ENCODE measurements at regions not wholly inside any gene's neighbourhood (a gene's known extent, or its start where the extent isn't known, plus 50 kb on each side); places are given as distances from the start of the nearest gene placed in this dataset.

DNA sequence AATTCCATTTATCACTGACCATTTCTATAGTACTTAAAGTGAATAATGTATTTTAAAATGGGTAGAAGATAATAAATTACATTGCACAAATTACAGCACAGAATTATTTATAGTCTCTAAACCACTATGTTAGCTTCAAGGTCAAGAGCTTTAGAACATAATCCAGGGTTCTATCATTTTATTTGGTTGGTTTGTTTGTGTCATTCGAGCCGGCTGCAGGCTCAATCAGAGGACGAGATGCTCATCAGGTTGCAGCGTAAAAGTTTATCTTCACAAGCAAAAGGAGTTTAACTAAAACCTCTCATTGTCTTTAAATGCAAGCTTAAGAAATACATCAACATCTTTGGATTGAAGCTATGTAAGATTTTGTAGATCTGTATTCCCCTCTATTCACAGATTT lies 523.8 kb downstream of the EFNA5 start:
- Histone ChIP-seq H3K36me3 (no peaks in the 10 kb centered on the region), H3K4me3 (no peak overlapping the region), H3K27me3 (no peaks in the 10 kb centered on the region), H3K9me3 (replicated peaks) (no peaks in the 10 kb centered on the region), H3K27ac (no peak overlapping the region), H3K4me1 (no peaks in the 10 kb centered on the region)
- no peak for DNase-seq

DNA sequence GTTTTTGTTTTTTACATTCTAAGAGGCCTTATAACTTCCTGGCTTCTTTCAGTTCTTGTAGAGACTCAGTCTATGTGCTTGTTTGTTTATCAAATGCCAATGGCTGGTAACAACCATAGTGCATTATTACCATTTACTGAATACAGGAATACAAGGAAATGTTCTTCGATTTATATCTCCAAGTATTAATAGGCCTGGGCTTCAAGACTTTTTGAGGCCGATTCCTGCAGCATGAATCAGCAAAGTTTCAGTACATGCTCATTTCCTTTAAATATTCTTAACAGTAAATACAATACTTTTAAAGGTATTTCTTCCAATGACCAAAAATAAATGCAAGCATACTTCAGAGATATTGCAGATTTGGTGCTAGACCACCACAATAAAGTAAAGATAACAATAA lies 535.3 kb downstream of the EFNA5 start:
- no peak overlapping the region for H3K27ac ChIP-seq

GRCh38 chr5:107134931-107135330 lies 535.8 kb downstream of the EFNA5 start:
- peaks cover 6% of the 10 kb centered on the region; the same call in 1 of the 2 replicates for H3K9me3 ChIP-seq (replicated peaks)
- no peaks in the 10 kb centered on the region for H3K36me3 ChIP-seq
- H3K27me3 ChIP-seq: no peaks in the 10 kb centered on the region
- no peak overlapping the region for H3K27ac ChIP-seq
- no peak for DNase-seq
- no peaks in the 10 kb centered on the region for H3K4me1 ChIP-seq
- H3K4me3 ChIP-seq: no peak overlapping the region

More for the DNA sequence above, 535.3 kb downstream of the EFNA5 start:
- Histone ChIP-seq H3K4me3 (no peak overlapping the region), H3K4me1 (no peaks in the 10 kb centered on the region), H3K9me3 (replicated peaks) (peaks cover 6% of the 10 kb centered on the region; the same call in 1 of the 2 replicates), H3K27me3 (no peaks in the 10 kb centered on the region), H3K36me3 (no peaks in the 10 kb centered on the region)
- no peak for DNase-seq

DNA sequence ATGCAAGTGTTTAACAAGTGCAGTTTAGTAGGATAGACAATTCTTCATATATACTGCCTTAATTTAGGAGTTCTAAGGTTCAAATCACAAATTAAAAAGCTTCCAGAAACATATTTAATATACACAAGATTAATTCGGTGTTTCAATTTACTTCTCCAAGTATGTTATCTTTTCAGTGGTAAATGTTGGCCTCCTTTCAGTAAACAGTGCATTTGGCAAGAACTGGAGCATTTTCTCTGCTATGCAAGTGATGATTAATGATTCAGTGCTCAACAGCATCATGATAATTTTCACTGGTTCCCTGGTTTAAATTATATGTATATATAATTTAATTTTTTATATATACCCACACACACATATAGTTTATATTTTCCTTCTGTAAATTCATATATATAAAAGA lies 541.7 kb downstream of the EFNA5 start:
- no peak for DNase-seq
- H3K9me3 ChIP-seq (replicated peaks): peaks cover 6% of the 10 kb centered on the region; the same call in 1 of the 2 replicates
- H3K4me1 ChIP-seq: peaks cover 9% of the 10 kb centered on the region
- H3K36me3 ChIP-seq: no peaks in the 10 kb centered on the region
- no peak overlapping the region for H3K27ac ChIP-seq
- no peaks in the 10 kb centered on the region for H3K27me3 ChIP-seq
- no peak overlapping the region for H3K4me3 ChIP-seq

GRCh38 chr5:107127878-107128277 lies 542.9 kb downstream of the EFNA5 start:
- Histone ChIP-seq H3K4me3 (no peak overlapping the region), H3K27me3 (no peaks in the 10 kb centered on the region), H3K36me3 (no peaks in the 10 kb centered on the region), H3K27ac (no peak overlapping the region), H3K4me1 (peaks cover 11% of the 10 kb centered on the region), H3K9me3 (replicated peaks) (peaks cover 4% of the 10 kb centered on the region; the same call in 1 of the 2 replicates)
- no peak for DNase-seq

- Histone ChIP-seq H3K4me1 (peaks cover 11% of the 10 kb centered on the region), H3K9me3 (replicated peaks) (no peaks in the 10 kb centered on the region), H3K4me3 (no peak overlapping the region), H3K27me3 (no peaks in the 10 kb centered on the region), H3K27ac (no peak overlapping the region), H3K36me3 (no peaks in the 10 kb centered on the region)
- DNase-seq: no peak
Measured at GRCh38 chr5:107126341-107126740, 544.4 kb downstream of the EFNA5 start.

- DNase-seq: peak in 1 of 2 experiments; percentile 56
- H3K27ac ChIP-seq: peak overlapping the region; percentile 27
- H3K27me3 ChIP-seq: no peaks in the 10 kb centered on the region
- no peak overlapping the region for H3K4me3 ChIP-seq
- H3K4me1 ChIP-seq: peaks cover 11% of the 10 kb centered on the region
- H3K36me3 ChIP-seq: no peaks in the 10 kb centered on the region
- H3K9me3 ChIP-seq (replicated peaks): no peaks in the 10 kb centered on the region
Measured at GRCh38 chr5:107124376-107124775, 546.4 kb downstream of the EFNA5 start.

DNA sequence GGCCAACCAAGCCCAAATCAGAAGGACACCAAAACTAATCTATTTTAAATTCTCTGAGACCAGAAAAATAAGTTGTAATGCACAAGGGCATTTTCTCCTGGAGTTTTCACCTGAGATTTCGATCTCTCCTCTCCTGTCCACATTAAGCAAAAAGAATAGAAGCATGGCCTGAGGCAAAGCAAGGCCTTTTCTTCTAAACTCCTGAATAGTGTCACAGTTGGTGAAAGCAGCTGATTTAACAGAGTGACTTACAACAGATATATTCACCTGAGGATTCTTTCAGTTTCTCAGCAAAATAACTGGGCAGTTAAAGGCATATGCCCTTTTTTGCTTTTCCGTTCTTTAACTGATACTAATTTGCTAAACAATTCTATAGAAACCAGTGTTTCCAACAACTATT lies 547.7 kb downstream of the EFNA5 start:
- Histone ChIP-seq H3K27me3 (no peaks in the 10 kb centered on the region), H3K36me3 (no peaks in the 10 kb centered on the region), H3K4me3 (no peak overlapping the region), H3K4me1 (peaks cover 11% of the 10 kb centered on the region), H3K27ac (no peak overlapping the region), H3K9me3 (replicated peaks) (no peaks in the 10 kb centered on the region)
- no peak for DNase-seq

GRCh38 chr5:107121793-107122519 lies 548.8 kb downstream of the EFNA5 start:
- peaks cover 11% of the 10 kb centered on the region for H3K4me1 ChIP-seq
- no peaks in the 10 kb centered on the region for H3K36me3 ChIP-seq
- no peak for DNase-seq
- no peaks in the 10 kb centered on the region for H3K9me3 ChIP-seq (replicated peaks)
- H3K27me3 ChIP-seq: no peaks in the 10 kb centered on the region
- H3K4me3 ChIP-seq: no peak overlapping the region
- no peak overlapping the region for H3K27ac ChIP-seq

DNA sequence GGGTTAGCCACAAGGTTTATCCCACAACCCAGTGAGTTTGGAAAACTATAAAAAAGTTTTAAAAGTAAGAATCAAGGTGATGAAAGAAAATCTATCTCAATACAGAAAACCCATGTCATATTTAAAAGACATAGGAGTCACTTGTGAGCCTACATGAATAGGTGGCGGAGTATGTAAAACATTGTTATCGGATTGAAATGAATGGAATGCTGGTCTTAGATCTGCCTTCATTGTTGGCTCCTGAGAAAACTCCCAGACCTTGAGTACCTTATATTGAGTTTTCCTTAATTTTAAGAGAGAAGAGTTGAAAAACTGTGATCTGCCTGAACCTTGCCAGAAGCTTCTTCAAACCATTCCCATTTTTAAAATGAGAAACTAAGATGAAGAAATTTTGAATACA lies 551.1 kb downstream of the EFNA5 start:
- no peak overlapping the region for H3K27ac ChIP-seq
- H3K9me3 ChIP-seq (replicated peaks): no peaks in the 10 kb centered on the region
- H3K4me1 ChIP-seq: peaks cover 6% of the 10 kb centered on the region
- H3K36me3 ChIP-seq: no peaks in the 10 kb centered on the region
- H3K4me3 ChIP-seq: no peak overlapping the region
- H3K27me3 ChIP-seq: no peaks in the 10 kb centered on the region
- DNase-seq: no peak

DNA sequence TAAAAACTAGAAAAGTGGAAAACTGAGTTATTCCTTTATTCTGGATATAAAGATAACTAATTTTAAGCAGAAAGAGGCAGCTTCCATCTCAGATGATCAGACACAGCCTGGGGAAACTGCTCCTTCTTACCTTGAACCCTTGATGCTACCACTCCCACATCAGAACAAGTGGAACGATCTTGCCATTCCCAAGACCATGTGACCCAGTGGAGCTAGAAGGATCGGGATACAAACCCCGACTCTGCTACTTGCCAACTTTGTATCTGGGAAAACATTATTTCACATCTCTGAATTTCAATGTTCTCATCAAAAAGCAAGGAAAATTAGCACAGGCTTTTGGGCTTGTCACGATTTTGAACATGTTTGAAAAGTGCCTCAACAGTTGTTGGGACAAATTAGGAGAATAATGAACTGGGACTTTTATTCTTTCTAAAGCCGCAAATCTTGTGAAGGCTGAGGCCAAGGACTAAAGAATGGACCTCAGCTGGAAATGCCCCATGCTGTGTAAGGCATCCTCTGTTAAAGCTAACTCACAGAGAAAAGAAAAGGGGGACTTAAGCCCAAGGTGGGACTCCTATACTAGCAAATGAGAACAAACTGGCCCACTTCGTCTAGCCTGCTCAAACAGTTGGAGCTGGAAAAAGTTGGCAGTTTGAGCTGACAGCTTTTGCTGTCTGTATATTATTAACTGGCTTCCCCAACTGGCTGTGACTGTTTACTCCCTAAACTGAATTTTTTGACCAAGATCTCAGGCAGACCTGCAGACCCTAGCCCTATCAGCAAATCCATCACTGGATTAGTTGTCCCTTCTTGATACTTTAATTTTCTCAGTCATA lies 552.3 kb downstream of the EFNA5 start:
- no peak for DNase-seq
- Histone ChIP-seq H3K4me1 (no peaks in the 10 kb centered on the region), H3K36me3 (no peaks in the 10 kb centered on the region), H3K4me3 (no peak overlapping the region), H3K27ac (no peak overlapping the region), H3K27me3 (no peaks in the 10 kb centered on the region), H3K9me3 (replicated peaks) (no peaks in the 10 kb centered on the region)

GRCh38 chr5:107112216-107112615 lies 558.5 kb downstream of the EFNA5 start:
- no peaks in the 10 kb centered on the region for H3K4me1 ChIP-seq
- no peaks in the 10 kb centered on the region for H3K27me3 ChIP-seq

DNA sequence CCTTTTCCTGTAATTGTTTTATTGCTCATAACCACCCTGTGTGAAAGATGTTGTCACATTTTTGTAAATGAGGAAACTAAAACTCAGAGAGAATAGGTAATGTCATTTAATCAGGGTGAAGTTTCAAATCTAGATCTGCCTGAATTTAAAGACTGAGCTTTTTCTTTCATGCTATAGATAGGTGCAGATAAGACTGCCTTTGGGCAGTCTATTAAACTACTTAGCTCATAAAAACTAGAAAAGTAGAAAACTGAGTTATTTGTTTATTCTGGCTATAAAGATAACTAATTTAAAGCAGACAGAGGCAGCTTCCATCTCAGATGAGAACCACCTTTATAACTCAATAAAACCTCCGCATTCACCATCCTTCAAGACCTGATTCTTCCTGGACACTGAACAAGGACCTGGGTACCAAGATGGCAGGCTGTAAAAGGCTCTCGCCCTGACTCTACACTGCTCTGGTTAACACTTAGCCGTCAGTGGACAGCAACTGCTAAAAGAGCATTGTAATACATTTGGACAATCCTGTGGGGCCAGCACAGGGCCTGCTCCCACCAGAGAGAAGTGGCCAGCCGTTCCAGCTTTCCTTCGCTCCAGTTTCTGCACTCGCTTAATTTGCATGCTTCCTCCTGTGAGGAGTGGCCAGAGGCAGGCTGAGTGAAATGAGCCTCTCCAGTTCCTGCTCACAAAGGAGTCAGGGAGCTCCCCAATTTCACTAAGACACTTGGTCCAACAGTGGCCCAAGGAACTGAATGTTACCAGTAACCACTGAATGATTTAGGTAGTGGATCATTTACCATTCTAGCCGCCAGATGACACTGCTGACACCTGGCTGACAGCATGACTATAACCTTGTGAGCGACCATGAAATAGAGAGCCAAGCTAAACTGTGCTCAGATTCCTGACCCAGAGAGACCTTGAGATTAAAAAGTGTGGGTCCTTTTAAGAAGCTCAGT lies 566.4 kb downstream of the EFNA5 start:
- Histone ChIP-seq H3K4me1 (no peaks in the 10 kb centered on the region), H3K36me3 (no peaks in the 10 kb centered on the region), H3K9me3 (replicated peaks) (no peaks in the 10 kb centered on the region; the same call in 1 of the 2 replicates), H3K4me3 (no peak overlapping the region), H3K27ac (no peak overlapping the region), H3K27me3 (no peaks in the 10 kb centered on the region)
- DNase-seq: no peak

More at GRCh38 chr5:107112216-107112615, 558.5 kb downstream of the EFNA5 start:
- DNase-seq: no peak
- no peak overlapping the region for H3K4me3 ChIP-seq
- no peaks in the 10 kb centered on the region for H3K9me3 ChIP-seq (replicated peaks)
- H3K36me3 ChIP-seq: no peaks in the 10 kb centered on the region
- no peak overlapping the region for H3K27ac ChIP-seq

DNA sequence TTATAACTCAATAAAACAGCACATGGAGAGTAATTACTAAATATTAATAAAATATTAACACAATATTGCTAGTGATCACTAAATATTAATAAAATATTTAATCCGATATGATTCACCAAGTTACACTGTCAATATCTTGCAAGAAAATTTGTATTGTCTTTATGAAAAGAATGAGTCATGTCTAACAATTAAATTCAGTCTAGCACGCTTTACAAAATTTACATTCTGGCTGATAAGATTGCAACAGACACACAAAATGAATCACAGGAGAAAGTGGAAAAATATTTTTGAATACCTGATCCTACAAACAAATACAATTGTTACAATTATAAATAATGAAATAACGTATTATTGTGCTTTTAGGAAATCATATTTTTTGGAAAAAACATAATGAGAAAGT lies 567.2 kb downstream of the EFNA5 start:
- Histone ChIP-seq H3K9me3 (replicated peaks) (no peaks in the 10 kb centered on the region; the same call in 1 of the 2 replicates), H3K36me3 (no peaks in the 10 kb centered on the region), H3K4me3 (no peak overlapping the region), H3K4me1 (no peaks in the 10 kb centered on the region), H3K27ac (no peak overlapping the region), H3K27me3 (no peaks in the 10 kb centered on the region)
- no peak for DNase-seq

Measured in SJCRH30 (cell line).